Astrocyte of the spinal cord (primary cell): ENCODE measurements at regions not wholly inside any gene's neighbourhood (a gene's known extent, or its start where the extent isn't known, plus 50 kb on each side); places are given as distances from the start of the nearest gene placed in this dataset.
"Not testable (repeated sequence)": the region's sequence is repeated elsewhere in the genome, so short reads cannot be mapped to it uniquely, and the experiment has no call there.

Experiments used
- DNase-seq: peaks from one replicate; pipeline ENCODE4 v3.0.0; 2011; ENCODE audit warnings: low read depth, low spot score
- H3K4me3 ChIP-seq: 2 replicates; pipeline ENCODE4 v1.5.1; 2011; ENCODE audit warnings: low read depth, mild to moderate bottlenecking, low read length, moderate library complexity
- in situ Hi-C: cut with HindIII; loops from 2 replicates; pipeline ENCODE4 v1.10.0; 2017; ENCODE audit warnings: low sequenced_read_pairs
- TF ChIP-seq, protein P1 (sequence below): IDR thresholded peaks from 2 replicates; pipeline ENCODE4 v1.5.1; 2012; ENCODE audit warnings: low read depth, mild to moderate bottlenecking, low read length, inconsistent platforms

DNA sequence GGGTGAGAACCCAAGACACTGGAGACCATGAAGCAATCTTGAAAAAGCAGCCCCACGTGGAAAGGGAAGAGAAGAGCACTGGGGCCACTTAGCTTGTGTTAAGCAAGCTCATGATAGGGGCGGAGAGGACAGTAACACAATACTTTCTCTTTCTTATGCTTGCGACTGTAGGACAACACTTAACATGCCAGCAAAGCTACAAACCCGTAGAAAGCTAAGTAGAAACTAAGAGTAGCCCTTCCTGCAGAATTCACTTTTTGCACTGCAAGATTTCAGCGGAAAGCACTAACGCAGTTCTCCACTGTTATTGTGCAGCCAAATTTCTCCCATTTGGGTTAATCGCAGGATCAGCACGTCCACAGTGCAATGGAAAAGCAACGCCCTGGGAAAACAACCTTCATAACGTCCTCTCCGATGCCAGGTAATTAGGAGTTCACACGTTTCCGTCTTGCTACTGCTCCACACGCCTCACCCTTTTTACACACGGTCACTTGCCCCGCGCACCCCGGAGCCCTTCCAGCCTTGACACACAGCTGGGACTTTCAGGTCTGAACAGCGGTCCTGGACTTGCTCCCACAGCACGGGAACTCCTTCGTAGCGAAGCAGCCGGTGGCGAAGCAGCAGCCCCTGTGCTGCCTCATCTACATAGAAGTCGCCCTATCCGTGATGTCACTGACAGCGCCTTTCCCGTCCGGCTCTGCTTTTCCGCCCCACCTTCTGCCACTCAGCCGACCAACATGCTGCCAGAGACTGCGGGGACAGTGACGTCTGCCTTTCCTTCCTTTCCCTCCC is 148.6 kb downstream of the PPIAL4G start:
- TF ChIP-seq, protein P1, sequence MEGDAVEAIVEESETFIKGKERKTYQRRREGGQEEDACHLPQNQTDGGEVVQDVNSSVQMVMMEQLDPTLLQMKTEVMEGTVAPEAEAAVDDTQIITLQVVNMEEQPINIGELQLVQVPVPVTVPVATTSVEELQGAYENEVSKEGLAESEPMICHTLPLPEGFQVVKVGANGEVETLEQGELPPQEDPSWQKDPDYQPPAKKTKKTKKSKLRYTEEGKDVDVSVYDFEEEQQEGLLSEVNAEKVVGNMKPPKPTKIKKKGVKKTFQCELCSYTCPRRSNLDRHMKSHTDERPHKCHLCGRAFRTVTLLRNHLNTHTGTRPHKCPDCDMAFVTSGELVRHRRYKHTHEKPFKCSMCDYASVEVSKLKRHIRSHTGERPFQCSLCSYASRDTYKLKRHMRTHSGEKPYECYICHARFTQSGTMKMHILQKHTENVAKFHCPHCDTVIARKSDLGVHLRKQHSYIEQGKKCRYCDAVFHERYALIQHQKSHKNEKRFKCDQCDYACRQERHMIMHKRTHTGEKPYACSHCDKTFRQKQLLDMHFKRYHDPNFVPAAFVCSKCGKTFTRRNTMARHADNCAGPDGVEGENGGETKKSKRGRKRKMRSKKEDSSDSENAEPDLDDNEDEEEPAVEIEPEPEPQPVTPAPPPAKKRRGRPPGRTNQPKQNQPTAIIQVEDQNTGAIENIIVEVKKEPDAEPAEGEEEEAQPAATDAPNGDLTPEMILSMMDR = no peak
- peak; percentile 95 for DNase-seq
- in situ Hi-C loops = no loop called here
- peak overlapping the region; percentile 53 for H3K4me3 ChIP-seq

- DNase-seq = no peak
- in situ Hi-C loops = no loop called here
- TF ChIP-seq, protein P1 = no peak
- peak overlapping the region; percentile 53 for H3K4me3 ChIP-seq
These were observed 149.2 kb downstream of the PPIAL4G start for GRCh38 chr1:148333875-148334338.

- H3K4me3 ChIP-seq = no peak overlapping the region
- in situ Hi-C loops = no loop called here
- DNase-seq = no peak
- TF ChIP-seq, protein P1 = no peak
These were observed 154.2 kb downstream of the PPIAL4G start for GRCh38 chr1:148328884-148329283.

- H3K4me3 ChIP-seq, DNase-seq, in situ Hi-C loops: not testable (repeated sequence)
These were observed 158.1 kb downstream of the PPIAL4G start for GRCh38 chr1:148325031-148325430.

DNA sequence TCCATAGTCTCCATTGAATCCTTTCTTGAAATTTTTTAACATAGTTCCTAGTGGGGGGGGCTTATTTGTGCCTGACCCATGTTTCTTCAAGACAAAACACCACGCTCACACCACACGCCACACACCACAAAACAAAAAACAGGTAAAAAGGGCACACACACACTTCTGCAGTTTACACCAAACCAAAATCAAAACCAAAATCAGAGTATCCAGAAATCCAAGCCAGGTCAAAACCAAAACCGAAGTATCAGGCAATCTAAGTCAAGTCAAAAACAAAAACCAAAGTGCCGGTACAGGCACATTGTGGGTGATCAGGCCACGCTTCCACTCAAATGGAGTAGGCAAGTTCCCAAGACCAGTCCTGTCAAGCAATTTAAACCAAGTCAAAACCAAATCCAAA is 158.6 kb downstream of the PPIAL4G start:
- H3K4me3 ChIP-seq, DNase-seq, in situ Hi-C loops: not testable (repeated sequence)

DNA sequence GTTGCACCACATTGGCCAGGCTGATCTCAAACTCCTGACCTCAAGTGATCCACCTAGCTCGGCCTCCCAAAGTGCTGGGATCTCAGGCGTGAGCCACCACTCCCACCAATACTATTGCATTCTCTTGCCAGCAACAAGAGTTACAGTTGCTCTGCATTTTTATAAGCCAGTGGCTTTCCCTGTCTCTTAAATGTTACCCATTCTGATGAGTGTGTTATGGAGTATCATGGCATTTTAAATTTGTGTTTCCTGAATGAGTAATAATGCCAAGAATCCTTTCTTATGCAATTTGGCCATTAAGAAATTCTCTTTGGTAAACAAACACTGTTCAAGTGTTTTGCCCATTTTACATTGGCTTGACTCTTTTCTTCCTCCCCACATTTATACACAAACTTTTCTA is 163.0 kb downstream of the PPIAL4G start:
- DNase-seq, in situ Hi-C loops, H3K4me3 ChIP-seq: not testable (repeated sequence)

DNA sequence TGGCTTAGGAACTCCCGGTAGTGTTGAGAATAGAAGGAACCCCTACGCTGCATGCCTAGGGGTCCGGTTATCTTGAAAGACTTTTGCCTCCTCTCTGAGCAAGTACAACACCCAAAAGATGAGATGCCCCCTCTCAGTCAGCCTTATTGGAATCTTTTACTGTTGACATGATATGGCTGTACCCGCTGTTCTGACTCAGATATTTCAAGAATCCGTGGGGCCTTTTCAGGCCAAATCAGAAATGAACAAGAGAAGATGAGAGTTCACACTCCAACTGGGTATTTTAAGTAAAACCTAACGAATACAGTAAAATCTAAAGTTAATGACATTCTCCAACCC is 164.2 kb downstream of the PPIAL4G start:
- TF ChIP-seq, protein P1 = no peak
- in situ Hi-C loops = no loop called here
- peak overlapping the region; percentile 31 for H3K4me3 ChIP-seq
- DNase-seq = no peak

DNA sequence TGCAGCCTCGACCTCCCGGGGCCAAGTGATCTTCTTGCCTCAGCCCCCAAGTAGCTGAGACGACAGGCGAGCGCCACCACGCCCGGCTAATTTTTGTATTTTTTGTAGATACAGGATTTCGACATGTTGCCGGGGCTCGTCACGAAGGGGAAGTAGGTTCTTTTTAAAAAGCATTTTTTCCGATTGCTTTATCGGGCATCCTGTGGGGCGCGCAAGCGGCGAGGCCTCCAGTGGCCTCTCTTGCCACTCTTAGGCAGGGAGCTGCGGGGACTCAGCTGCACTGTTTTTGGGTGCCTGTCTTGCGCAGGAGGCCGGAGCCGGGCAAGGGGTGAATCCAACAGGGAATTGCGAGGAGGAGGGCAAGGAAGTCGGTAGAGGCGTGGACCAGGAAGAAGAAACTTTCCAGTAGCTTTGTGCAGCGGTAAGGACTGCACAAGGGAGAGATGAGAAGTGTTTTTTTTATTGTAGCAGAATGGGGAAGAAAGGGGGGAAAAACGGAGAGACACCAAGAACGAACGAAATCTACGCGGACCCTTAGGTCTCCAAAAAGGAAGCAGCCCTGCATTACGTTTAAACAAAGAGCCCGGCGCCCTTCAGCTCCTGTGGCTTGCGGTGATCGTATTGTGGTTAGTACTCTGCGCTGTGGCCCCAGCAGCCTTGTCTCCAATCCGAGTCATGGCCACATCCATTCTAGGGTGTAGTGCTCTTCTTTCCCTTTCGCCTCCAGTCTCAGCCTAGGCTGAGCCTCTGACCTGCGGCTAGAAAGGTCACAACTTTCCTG is 164.8 kb downstream of the PPIAL4G start:
- in situ Hi-C loops = no loop called here
- peak; percentile 16 for DNase-seq
- TF ChIP-seq, protein P1 = no peak
- H3K4me3 ChIP-seq = peak overlapping the region; percentile 31
